SU-DHL-6 (cell line): ENCODE measurements at regions not wholly inside any gene's neighbourhood (a gene's known extent, or its start where the extent isn't known, plus 50 kb on each side); places are given as distances from the start of the nearest gene placed in this dataset.

Experiments
- H2AFZ ChIP-seq: fragments of 200-600 bp; sonication (generic); 2 replicates; pipeline ENCODE4 v1.6.1; 2014; ENCODE audit warnings: low read depth, mild to moderate bottlenecking, moderate library complexity, mixed read lengths, antibody characterized with exemption, low read length; ENCODE audit not compliant: severe bottlenecking
- H3F3A ChIP-seq: fragments of 200-600 bp; shearing (Covaris generic); 2 replicates; pipeline ENCODE4 v1.6.0; 2016; ENCODE audit warnings: antibody characterized with exemption, mild to moderate bottlenecking; ENCODE audit not compliant: insufficient read depth
- H3K27ac ChIP-seq: fragments of 200-600 bp; sonication (generic); 2 replicates; pipeline ENCODE4 v1.5.1; 2016; ENCODE audit warnings: low read depth, mild to moderate bottlenecking, low read length, moderate library complexity, mixed read lengths
- H3K27me3 ChIP-seq: fragments of 200-600 bp; sonication (generic), shearing (Covaris generic); 2 replicates; pipeline ENCODE4 v1.6.0; 2014; ENCODE audit warnings: mild to moderate bottlenecking, low read length
- H3K36me3 ChIP-seq: fragments of 200-600 bp; sonication (generic); 2 replicates; pipeline ENCODE4 v1.6.1; 2014; ENCODE audit warnings: mild to moderate bottlenecking, low read length, mixed read lengths
- H3K4me2 ChIP-seq: fragments of 300-600, 200-600 bp; shearing (Covaris generic), sonication (generic); 2 replicates; pipeline ENCODE4 v1.6.0; 2014; ENCODE audit warnings: low read length, low read depth, mild to moderate bottlenecking; ENCODE audit not compliant: poor library complexity, severe bottlenecking
- H3K4me3 ChIP-seq: fragments of 200-600 bp; sonication (generic); 2 replicates; pipeline ENCODE4 v1.5.1; 2014; ENCODE audit warnings: antibody characterized with exemption, low read length, mild to moderate bottlenecking, mixed read lengths; ENCODE audit not compliant: insufficient read depth, poor library complexity, severe bottlenecking
- H3K79me2 ChIP-seq: fragments of 200-600 bp; sonication (generic); 2 replicates; pipeline ENCODE4 v1.6.1; 2014; ENCODE audit warnings: mild to moderate bottlenecking, low read length, moderate library complexity; ENCODE audit not compliant: insufficient read depth
- H3K9ac ChIP-seq: fragments of 200-600 bp; sonication (generic); 2 replicates; pipeline ENCODE4 v1.7.0; 2014; ENCODE audit warnings: mild to moderate bottlenecking, low read length
- H3K9me2 ChIP-seq: fragments of 200-600 bp; sonication (generic); replicated peaks from 2 replicates; pipeline ENCODE4 v1.6.1; 2014; ENCODE audit warnings: low read length; ENCODE audit not compliant: insufficient read depth
- H3K9me3 ChIP-seq: fragments of 200-600 bp; sonication (generic); 2 replicates; pipeline ENCODE4 v1.6.1; 2014; ENCODE audit warnings: low read length, mixed read lengths; ENCODE audit not compliant: insufficient read depth
- H4K20me1 ChIP-seq: fragments of 200-600 bp; sonication (generic); 2 replicates; pipeline ENCODE4 v1.6.1; 2014; ENCODE audit warnings: low read depth, mild to moderate bottlenecking, antibody characterized with exemption, low read length, moderate library complexity, mixed read lengths
- EZH2phosphoT487 ChIP-seq: fragments of 200-600 bp; sonication (generic), shearing (Covaris generic); conservative IDR thresholded peaks from 2 replicates; pipeline ENCODE4 v1.6.1; 2018; ENCODE audit warnings: mild to moderate bottlenecking, antibody characterized with exemption, low read length, moderate library complexity, mixed read lengths
- TF ChIP-seq, protein P1 (sequence below): fragments of 200-600 bp; sonication (generic); IDR thresholded peaks from one replicate; pipeline ENCODE4 v1.5.1; 2017; ENCODE audit warnings: antibody characterized with exemption, mild to moderate bottlenecking, low read length, moderate library complexity; ENCODE audit not compliant: insufficient read depth, poor library complexity, severe bottlenecking

DNA sequence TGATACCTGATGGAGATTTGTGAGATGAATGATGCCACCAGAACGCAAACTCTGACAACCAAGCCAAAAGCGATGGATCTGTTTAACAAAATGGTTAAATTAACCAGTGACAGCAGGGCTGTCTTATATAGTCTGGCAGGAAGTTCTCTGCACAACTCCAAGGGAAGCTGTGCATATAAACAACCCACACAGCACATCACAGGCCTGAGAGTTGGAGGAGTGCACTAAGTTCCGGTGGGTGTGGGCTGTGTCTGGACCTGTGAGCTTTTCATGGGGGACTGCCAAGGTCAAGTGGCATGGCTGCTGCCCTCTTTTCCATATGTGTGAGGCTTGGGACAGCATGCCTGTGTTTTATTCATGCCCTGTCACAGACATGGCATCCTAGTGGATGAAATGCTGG, 414.6 kb upstream of the TRIB2 start:
- no peak overlapping the region for H2AFZ ChIP-seq

DNA sequence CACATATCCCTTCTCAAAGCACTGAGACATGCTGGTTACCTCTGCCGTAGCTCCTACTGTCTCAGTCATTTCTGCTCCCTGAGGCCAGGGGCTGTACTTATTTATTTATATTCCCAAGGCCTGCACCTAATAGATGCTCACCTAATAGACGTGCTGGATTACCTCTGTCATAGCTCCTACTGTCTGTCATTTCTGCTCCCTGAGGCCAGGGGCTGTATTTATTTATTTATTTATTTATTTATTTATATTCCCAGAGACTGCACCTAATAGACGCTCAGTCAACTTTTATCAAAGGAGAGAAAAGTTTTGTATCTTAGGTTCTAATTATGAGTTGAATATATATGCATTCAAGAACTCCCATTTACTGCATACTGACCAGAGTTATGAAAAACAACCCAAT, 414.0 kb upstream of the TRIB2 start:
- Histone ChIP-seq H3K36me3 (no peaks in the 10 kb centered on the region), H3K9me3 (no peaks in the 10 kb centered on the region; the same call in 1 of the 2 replicates), H3K27ac (no peak overlapping the region), H3K27me3 (no peaks in the 10 kb centered on the region), H3K9me2 (no peaks in the 10 kb centered on the region), H3K4me3 (no peak overlapping the region), H3K4me2 (no peak overlapping the region), H3K79me2 (no peaks in the 10 kb centered on the region), H3K9ac (no peak overlapping the region), H2AFZ (no peak overlapping the region), H3F3A (no peaks in the 10 kb centered on the region), H4K20me1 (no peaks in the 10 kb centered on the region)
- TF ChIP-seq, protein P1, sequence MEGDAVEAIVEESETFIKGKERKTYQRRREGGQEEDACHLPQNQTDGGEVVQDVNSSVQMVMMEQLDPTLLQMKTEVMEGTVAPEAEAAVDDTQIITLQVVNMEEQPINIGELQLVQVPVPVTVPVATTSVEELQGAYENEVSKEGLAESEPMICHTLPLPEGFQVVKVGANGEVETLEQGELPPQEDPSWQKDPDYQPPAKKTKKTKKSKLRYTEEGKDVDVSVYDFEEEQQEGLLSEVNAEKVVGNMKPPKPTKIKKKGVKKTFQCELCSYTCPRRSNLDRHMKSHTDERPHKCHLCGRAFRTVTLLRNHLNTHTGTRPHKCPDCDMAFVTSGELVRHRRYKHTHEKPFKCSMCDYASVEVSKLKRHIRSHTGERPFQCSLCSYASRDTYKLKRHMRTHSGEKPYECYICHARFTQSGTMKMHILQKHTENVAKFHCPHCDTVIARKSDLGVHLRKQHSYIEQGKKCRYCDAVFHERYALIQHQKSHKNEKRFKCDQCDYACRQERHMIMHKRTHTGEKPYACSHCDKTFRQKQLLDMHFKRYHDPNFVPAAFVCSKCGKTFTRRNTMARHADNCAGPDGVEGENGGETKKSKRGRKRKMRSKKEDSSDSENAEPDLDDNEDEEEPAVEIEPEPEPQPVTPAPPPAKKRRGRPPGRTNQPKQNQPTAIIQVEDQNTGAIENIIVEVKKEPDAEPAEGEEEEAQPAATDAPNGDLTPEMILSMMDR: no peak
- TF ChIP-seq EZH2phosphoT487: no peak

More for the DNA sequence above, 414.6 kb upstream of the TRIB2 start:
- Histone ChIP-seq H3K9me3 (no peaks in the 10 kb centered on the region; the same call in 1 of the 2 replicates), H3F3A (no peaks in the 10 kb centered on the region), H3K4me2 (no peak overlapping the region), H3K79me2 (no peaks in the 10 kb centered on the region), H3K4me3 (no peak overlapping the region), H3K36me3 (no peaks in the 10 kb centered on the region), H3K27ac (no peak overlapping the region), H3K27me3 (no peaks in the 10 kb centered on the region), H3K9me2 (no peaks in the 10 kb centered on the region), H3K9ac (no peak overlapping the region), H4K20me1 (no peaks in the 10 kb centered on the region)
- TF ChIP-seq EZH2phosphoT487: no peak
- TF ChIP-seq, protein P1: no peak

DNA sequence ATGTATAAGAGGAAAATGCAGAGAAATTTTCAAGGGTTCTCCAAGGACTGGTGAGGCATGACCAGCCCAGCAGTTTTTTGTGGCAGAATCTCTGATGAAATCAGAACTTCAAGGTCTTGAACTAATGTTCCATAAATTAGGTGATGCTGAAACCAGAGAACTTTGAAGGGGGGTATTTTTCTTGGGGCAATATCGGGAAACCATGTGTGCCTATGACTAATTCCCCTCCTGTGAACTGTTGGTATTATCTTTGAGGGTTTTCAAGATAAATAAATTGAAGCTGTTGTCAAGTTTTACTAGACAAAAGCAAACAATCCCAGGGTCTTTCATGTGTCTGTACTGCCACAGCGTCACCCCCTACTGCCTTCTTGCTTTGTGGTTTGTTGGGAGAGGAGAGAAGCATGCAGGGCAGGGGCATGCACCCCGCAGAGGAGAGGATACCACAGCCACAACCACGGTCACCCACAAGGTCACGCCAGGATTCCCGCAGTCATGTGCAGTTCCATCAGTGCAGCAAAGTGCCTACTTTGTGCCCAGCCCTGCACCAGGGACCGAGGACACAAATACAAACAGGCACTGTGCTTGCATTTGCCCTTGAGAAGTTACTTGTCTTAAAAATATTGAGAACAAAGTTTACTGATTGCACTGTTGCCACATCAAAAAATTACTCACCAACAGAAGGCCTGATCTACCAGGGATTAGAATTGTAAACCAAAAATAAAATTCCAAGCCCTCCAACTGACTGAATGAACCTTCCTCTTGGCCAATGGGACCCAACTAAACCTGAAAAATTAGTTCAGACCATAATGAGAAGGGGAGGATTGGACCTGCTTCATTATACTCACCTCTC, 413.3 kb upstream of the TRIB2 start:
- Histone ChIP-seq H3K79me2 (no peaks in the 10 kb centered on the region), H2AFZ (no peak overlapping the region), H3K9me3 (no peaks in the 10 kb centered on the region; the same call in 1 of the 2 replicates), H4K20me1 (no peaks in the 10 kb centered on the region), H3K9me2 (no peaks in the 10 kb centered on the region), H3K4me2 (no peak overlapping the region), H3K9ac (no peak overlapping the region), H3F3A (no peaks in the 10 kb centered on the region), H3K27ac (no peak overlapping the region), H3K36me3 (no peaks in the 10 kb centered on the region), H3K27me3 (no peaks in the 10 kb centered on the region), H3K4me3 (no peak overlapping the region)
- TF ChIP-seq EZH2phosphoT487: no peak
- TF ChIP-seq, protein P1: no peak
